ENCODE measurements at regions not wholly inside any gene's neighbourhood (a gene's known extent, or its start where the extent isn't known, plus 50 kb on each side); places are given as distances from the start of the nearest gene placed in this dataset.

DNA sequence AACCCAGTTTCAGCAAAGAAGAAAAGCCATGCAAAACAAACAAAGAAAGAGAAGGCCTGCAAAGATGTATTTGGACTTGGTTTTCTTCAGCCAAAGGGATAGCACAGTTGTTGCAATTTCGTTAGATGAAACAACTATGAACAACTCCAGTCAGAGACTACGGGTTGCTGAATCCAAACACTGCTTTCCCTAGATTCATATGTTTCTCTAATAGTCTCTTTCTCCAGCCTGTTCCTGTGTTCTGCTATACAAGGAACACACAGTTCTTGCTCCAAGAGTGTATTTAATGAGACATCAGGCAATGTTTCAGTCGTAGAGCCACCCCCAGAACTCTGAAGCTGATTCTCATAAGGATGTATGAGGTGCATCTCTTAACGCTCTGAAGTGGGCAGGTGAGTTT is 162.5 kb upstream of the TBL1X start:
- Histone ChIP-seq H3K36me3 (ENCODE audit: control insufficient read depth in 2 of 4, insufficient read depth in 4 of 4, low read length in 3 of 4) (no peaks in the 10 kb centered on the region), H2AK5ac (ENCODE audit: low read depth, low read length) (no peak overlapping the region), H3K27ac (ENCODE audit: low read depth, low read length) (no peak overlapping the region), H3K4ac (replicated peaks; ENCODE audit: insufficient read length, low read depth, low read length) (no peak overlapping the region), H2BK12ac (ENCODE audit: low read depth, low read length) (no peak overlapping the region), H3K56ac (replicated peaks; ENCODE audit: insufficient read length, low read depth, low read length) (no peak overlapping the region), H3K79me1 (ENCODE audit: low read depth, low read length) (no peaks in the 10 kb centered on the region), H4K8ac (ENCODE audit: extremely low read depth, insufficient read depth, low read length) (no peak overlapping the region), H3K79me2 (ENCODE audit: control insufficient read depth in 1 of 2, insufficient read depth in 2 of 2, low read length in 2 of 2) (no peaks in the 10 kb centered on the region), H3K9me3 (ENCODE audit: insufficient read depth in 2 of 2, low read depth in 1 of 2, low read length in 1 of 2) (0 out of 4 replicates have a peak, but pooled peaks cover 0 to 2% of the 10 kb centered on the region in 2 experiments), H4K5ac (ENCODE audit: insufficient read length, low read depth, low read length) (no peak overlapping the region), H3K23ac (ENCODE audit: insufficient read length) (no peak overlapping the region), H3K4me2 (ENCODE audit: insufficient read depth in 1 of 2, low read depth in 2 of 2, low read length in 2 of 2) (no peak overlapping the region), H2BK5ac (ENCODE audit: low read depth, low read length) (no peak overlapping the region), H2BK120ac (replicated peaks; ENCODE audit: low read depth, low read length) (no peak overlapping the region), H4K20me1 (replicated peaks in 1 of 2; ENCODE audit: control insufficient read depth in 1 of 2, insufficient read depth in 2 of 2, low read length in 2 of 2) (no peaks in the 10 kb centered on the region), H3K18ac (ENCODE audit: extremely low read depth, low read length) (no peak overlapping the region), H3K9ac (replicated peaks in 1 of 4; ENCODE audit: extremely low read depth in 1 of 4, low read depth in 3 of 4, low read length in 3 of 4) (no peak overlapping the region), H3K4me3 (ENCODE audit: extremely low read depth in 1 of 4, insufficient read depth in 2 of 4, low read depth in 3 of 4, low read length in 4 of 4) (no peak overlapping the region), H3K23me2 (ENCODE audit: low read depth, low read length) (no peaks in the 10 kb centered on the region), H2BK20ac (ENCODE audit: low read length) (no peak overlapping the region), H3K27me3 (replicated peaks in 1 of 4; ENCODE audit: control insufficient read depth in 3 of 4, extremely low read depth in 1 of 4, insufficient read depth in 3 of 4, low read length in 3 of 4) (no peaks in the 10 kb centered on the region), H4K91ac (replicated peaks; ENCODE audit: insufficient read length, low read length) (no peak overlapping the region), H3K14ac (ENCODE audit: insufficient read length) (no peak overlapping the region), H2AFZ (ENCODE audit: low read length) (no peak overlapping the region), H3K4me1 (replicated peaks in 1 of 4; ENCODE audit: control insufficient read depth in 3 of 4, insufficient read depth in 4 of 4, low read length in 3 of 4) (no peaks in the 10 kb centered on the region), H2BK15ac (ENCODE audit: low read length) (no peak overlapping the region)
- POLR2A ChIA-PET (ENCODE audit: partially characterized antibody), result no interaction called here
- TF ChIP-seq NANOG (IDR thresholded peaks at IDR 0.05; ENCODE audit: insufficient read depth, low read depth, low read length, poor library complexity, severe bottlenecking), result no peak
- TF ChIP-seq TAF7 (optimal IDR thresholded peaks at IDR 0.05; ENCODE audit: borderline replicate concordance, low read depth, low read length), result no peak
- no peak for TF ChIP-seq GTF2F1 (IDR thresholded peaks at IDR 0.05; ENCODE audit: borderline replicate concordance, low read depth, low read length)
- no peak for TF ChIP-seq BRCA1 (IDR thresholded peaks at IDR 0.05; ENCODE audit: low read depth, low read length)
- no peak for TF ChIP-seq RFX5 (IDR thresholded peaks at IDR 0.05; ENCODE audit: borderline replicate concordance, low read depth, low read length)
- TF ChIP-seq MAFK (IDR thresholded peaks at IDR 0.05; ENCODE audit: low read depth, low read length), result no peak
- no peak for TF ChIP-seq BCL11A (IDR thresholded peaks at IDR 0.05; ENCODE audit: low read depth in 2 of 2, low read length in 2 of 2)
- no peak for TF ChIP-seq CHD2 (IDR thresholded peaks at IDR 0.05; ENCODE audit: low read length)
- no peak for TF ChIP-seq CREB1 (IDR thresholded peaks at IDR 0.05)
- TF ChIP-seq SUZ12 (IDR thresholded peaks at IDR 0.05; ENCODE audit: low read length), result no peak
- TF ChIP-seq HDAC2 (IDR thresholded peaks at IDR 0.05; ENCODE audit: borderline replicate concordance in 1 of 2, low read depth in 2 of 2, low read length in 2 of 2), result no peak
- no peak for TF ChIP-seq YY1 (IDR thresholded peaks at IDR 0.05; ENCODE audit: low read depth, low read length)
- no peak for TF ChIP-seq SAP30 (IDR thresholded peaks at IDR 0.05; ENCODE audit: insufficient read depth, insufficient replicate concordance, low read length)
- no peak for TF ChIP-seq CBX5 (IDR thresholded peaks at IDR 0.05; ENCODE audit: low read depth, low read length)
- FAIRE-seq, result no peak
- DNase-seq (ENCODE audit: low read depth in 1 of 2, low spot score in 2 of 2), result no peak
- 78% methylated on average over 4 of the region's 4 CpGs; no CpG with 5 or more reads in 1 of the 2 experiments for WGBS, 2 experiments (ENCODE audit: extremely low coverage in 1 of 2, insufficient coverage in 1 of 2, insufficient read length in 1 of 2, insufficient replicate concordance in 2 of 2, low coverage in 1 of 2, low lambda C conversion rate in 2 of 2, missing lambda C conversion rate in 1 of 2)
- CTCF ChIA-PET (ENCODE audit: partially characterized antibody), result interaction anchor here (0.7 to 1.3 kb wide), 3 partner anchors 11 to 15 kb away, joined by 3 read pairs; no protein-coding TSS in a partner anchor
